Sciatic nerve (tissue), 2 donors: ENCODE measurements at regions not wholly inside any gene's neighbourhood (a gene's known extent, or its start where the extent isn't known, plus 50 kb on each side); places are given as distances from the start of the nearest gene placed in this dataset.

Experiments
- ATAC-seq: fragments of 200-7000 bp; cut with Tn5 transposase; one replicate; pipeline ENCODE4 v1.9.1; 2020; ENCODE audit warnings: mild to moderate bottlenecking, moderate library complexity
- DNase-seq: peaks from one replicate; pipeline ENCODE4 v3.0.0-alpha.2; 2020; ENCODE audit warnings: low spot score
- intact Hi-C: fragments of 100-400 bp; cut with DNase I; formaldehyde crosslinking; loops from one replicate; pipeline ENCODE4 v1.14.2; 2022
- donor health status: DM: no; HTN: no; CAD: no.
- donor health status: DM: no; HTN: no; CAD: no.

DNA sequence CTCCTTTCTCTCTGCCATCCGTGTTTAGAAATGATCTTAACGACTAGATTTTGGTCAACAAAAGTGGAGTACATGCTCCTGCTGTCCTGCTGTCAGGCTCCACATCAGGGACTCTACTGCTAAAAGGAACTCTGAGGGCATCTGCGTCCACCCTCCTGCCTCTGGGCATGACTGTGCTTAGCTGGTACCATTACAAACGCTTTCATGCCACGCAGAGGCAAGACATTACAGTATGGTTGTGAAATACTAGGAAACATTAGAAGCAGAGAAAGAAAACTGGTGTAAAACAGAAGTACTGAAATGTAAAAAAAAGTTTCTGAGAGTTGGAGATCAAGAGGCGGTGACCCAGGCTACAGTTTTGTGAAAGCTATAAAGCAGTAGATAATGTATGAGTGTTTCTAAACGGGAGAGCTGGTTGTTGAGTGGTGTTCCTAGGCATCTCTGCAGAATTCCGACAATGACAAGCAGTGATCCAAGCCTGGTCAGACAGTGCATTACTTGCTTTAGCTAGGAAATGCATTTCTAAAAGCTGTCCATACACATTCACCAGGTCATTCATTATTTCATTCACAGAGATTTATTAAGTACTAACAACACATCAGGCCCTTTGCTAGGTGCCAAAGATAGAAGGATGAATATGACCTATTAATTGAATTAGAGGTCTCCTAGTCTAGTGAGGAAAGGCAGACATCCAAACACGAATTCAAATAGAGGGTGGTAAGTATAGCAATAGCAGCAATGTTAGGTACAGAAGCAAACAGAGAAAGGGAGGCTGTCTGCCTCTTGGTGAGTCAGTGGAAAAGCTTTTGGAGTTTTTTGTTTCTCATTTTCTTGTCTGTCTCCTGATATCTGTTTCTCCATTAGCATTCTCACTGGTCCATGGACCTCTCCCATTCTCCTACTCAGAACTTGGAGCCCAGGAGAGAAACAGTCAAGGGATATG is 401.9 kb downstream of the LMO4 start:
- intact Hi-C loops, result no loop called here
- ATAC-seq, result no peak
- no peak for DNase-seq

DNA sequence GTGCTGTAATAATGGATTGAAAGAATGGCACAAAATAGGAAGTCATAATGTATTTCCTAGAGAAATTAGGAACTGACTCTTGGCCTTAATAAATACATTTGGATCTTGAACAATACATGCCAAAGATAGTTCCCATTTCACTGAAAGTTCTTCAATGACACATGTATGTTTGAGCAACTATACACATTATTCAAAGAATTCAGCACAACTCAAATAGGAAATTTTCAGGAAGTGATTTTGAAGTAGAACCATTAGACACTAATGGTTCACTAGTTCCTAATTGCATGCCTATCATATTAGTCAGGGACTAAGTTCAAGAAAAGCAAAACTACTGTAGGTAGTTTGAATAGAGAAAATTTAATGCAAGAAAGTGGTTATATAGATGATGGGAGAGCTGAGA is 404.7 kb downstream of the LMO4 start:
- no peak for ATAC-seq
- intact Hi-C loops, result no loop called here
- no peak for DNase-seq

DNA sequence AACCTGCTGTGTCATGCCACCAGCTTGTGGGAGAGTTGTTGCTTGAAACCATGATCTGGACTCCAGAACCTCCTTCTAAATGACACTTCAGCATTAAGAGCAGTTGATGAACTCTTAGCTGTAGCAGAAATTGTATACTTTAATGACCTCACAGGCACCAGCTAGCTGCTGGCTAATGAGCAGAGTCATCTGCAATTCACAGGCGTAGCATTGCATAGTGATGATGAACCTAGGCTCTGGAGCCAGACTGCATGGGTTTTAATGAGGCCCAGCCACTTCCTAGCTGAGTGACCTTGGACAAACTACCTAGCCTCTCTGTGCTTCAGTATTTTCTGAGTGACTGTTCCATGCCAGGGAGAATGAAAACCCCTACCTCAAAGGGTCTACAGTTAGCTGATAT is 407.1 kb downstream of the LMO4 start:
- DNase-seq, result no peak
- intact Hi-C loops, result no loop called here

DNA sequence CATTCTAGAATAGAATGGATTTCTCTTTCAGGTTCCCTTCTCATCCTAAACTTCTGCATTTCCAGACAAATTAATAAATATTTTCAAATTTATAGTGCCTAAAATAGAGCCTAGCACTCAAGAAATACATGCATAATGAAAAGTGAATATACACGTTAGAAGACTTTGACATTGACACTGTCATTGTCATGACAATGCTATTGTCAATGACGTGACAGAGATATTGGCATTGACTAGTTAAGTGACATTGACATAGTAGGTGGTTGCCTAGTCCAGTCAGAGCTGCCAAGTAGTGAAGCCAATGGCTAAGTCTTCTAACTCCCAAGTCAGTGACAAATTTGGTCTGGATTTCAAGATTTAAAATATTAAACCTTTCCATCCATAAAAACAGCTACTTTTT is 410.5 kb downstream of the LMO4 start:
- intact Hi-C loops, result no loop called here

More for the DNA sequence above, 407.1 kb downstream of the LMO4 start:
- ATAC-seq, result no peak

DNA sequence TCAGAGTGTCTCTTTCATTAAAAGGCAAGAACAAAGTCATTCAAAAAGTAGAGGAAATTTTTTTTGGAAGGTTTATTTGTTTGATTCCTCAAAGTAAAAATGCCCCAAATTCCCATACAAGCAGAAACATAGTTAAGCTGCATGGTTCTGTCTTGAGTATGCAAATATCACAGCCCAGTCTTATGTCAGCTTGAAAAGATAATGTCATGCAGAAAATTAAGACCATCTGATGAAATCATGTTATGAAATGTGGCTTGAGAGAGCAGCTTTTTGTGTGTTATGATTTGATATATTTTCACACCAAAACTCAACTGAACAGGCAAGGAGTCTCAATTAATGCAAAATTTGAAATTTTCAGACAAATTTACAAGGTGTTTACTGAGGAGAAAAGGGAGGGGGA is 411.0 kb downstream of the LMO4 start:
- DNase-seq, result no peak
- intact Hi-C loops, result no loop called here
- no peak for ATAC-seq

More for the DNA sequence above, 410.5 kb downstream of the LMO4 start:
- ATAC-seq (no peak), DNase-seq (no peak)

DNA sequence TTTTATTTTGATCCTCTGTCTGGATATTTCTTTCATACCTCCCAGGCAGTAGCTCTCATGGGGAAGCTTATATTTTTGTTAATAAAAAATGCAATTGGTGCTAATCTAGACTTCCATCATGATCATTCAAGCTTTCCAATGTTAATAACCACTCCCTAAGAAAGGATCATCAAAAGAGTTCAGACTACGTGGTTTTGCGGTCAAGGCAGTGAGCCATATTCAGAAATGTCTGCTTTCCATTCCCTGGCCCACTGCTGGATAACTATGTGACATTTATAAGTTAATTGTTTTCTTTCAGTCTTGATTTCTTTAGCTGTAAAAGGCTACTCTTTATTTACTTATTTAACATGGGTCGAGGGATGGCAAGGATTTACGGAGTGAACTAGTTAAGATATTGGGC is 414.6 kb downstream of the LMO4 start:
- ATAC-seq (peak; percentile 36), DNase-seq (no peak)
- intact Hi-C loops, result no loop called here

DNA sequence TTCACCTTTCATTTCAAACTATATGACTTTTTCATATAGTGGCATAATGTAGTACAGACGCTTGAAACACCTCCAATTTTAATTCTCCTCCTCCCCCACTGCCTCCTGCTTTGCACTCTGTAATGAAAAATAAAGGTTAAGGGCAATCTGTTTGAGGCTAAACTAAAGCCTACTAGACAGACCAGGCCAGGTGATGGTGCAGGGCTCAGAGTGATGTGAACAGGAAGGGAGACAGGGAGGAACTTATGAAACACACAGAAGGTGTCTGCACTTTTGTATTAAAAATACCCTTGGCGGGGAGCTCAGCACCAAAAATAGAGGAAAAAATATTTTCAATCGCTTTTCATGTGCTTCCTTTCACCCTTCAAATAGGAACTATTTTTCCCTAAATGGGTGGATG is 415.4 kb downstream of the LMO4 start:
- intact Hi-C loops, result no loop called here
- DNase-seq (no peak), ATAC-seq (no peak)

DNA sequence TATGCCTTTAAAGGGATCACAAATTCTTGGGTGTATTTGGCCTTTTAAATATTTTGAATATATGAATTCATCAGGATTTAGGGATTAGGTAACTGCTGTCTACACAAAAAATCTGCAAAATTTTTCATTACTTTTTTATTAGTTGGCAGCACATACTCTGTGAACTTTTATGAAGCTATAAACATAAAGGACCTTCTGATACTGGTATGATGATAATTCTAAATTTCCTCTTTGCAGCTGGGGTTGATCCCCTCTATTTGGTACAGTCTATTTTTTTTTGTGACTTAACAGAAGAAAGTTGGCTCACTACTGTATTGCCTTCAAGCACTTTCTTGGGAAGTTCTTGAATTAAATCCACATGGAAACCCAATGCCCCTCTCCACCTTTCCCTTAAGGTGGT is 416.1 kb downstream of the LMO4 start:
- ATAC-seq (no peak), DNase-seq (no peak)
- intact Hi-C loops, result no loop called here

DNA sequence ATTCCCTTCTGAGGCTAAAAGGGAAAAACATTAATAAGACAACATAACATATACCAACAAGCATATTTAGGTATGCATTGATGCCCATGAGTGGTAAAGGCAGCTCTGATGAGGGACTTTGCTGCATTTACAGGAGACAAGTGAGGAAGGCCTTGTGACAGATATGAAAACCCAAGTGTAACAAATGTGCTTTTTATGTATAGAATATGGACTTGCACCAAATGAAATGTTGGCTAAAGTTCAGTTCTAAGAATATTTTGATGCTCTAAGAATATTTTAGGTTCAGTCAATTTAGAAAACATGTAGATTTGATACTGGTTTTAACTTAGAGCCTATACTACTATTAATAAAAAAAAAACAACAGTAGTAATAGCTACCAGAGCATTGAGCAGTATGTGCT is 424.7 kb downstream of the LMO4 start:
- no peak for DNase-seq
- intact Hi-C loops, result no loop called here
- ATAC-seq, result no peak

DNA sequence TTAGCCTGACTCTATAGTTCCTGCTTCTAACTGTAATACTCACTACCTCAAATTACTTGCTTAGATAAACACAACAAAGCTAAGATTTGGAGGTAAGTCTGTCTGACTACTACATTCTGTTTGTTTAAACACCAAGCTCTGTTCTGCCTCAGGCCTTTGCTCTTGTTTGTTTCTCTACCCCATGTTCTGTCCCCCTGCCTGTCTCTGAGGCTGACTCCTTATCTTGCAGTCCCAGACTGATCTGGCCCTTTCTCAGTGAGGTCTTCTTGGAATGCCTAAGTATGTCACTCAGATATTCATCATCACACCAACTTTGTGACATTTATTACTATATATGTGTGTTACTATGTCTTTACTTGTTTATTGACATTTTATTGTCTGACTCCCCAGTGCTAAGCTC is 425.5 kb downstream of the LMO4 start:
- no peak for DNase-seq

DNA sequence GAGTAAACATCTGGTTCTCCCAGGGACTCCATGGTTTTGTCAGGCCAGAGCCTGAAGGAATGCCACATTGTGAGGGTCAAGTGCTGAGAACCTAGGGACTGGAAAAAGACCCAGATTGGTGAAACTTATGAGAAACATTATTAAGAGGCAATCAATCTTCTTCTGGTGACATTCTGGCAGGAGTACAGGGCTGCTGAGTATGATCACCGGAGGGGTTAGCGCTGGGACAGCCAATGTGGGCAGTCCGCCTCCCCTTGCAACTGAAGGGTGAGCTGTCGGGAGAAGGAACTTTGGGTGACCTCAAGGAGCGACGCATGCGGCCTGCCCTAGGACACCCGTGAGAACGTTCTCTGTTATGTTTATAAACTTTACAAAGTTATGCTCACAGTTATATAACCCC is 429.0 kb downstream of the LMO4 start:
- intact Hi-C loops, result no loop called here
- no peak for DNase-seq
- peak; percentile 17 for ATAC-seq

More for the DNA sequence above, 425.5 kb downstream of the LMO4 start:
- ATAC-seq, result no peak
- intact Hi-C loops, result no loop called here

DNA sequence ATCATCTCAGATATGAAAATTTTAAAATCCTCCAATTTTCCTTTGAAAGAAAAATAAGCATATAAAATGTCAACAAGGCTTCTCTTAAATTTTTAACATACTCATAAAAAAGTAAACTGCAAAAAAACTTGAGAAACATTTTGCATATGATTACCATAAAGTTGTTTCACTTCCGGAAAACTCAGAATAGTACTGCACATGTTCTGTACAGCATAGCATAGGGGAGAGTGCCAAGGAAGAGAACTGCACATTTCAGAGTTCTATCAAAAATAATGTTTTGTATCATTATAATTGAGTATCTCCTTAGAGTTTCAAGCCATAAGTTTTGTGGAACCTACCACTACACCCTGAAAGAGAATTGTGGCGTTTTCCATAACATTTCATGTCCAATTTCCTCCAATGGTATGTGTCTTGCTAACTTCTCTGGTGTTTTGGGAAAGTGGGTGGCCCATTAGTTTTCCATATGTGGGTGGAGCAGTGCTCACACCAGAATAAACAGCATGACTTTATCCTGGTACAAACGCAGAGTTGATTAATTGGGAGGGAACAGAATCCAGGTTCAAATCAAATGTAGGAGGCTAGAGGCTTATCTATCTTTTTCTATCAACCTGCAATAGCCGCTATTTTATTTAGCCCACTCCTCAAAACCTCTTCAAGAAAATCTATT is 430.9 kb downstream of the LMO4 start:
- DNase-seq (no peak), ATAC-seq (no peak)
- intact Hi-C loops, result no loop called here

DNA sequence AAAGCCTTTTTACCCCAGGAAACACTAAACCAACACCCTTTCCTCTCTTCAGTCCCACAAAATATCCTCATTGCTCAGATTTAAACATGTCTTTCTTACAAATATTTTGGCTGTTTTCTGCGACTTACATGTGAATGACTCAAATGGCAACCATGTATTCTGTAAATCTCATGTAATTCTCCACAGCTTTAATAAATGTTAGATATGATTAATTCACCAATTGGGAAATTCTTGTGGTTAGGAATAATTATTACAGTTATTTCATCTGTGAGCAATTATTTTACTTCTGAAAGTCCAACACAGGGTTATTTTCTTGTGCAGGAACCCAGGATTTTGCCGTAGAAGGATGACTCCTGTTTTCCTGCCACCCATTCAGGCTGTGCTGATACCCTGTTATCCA is 431.5 kb downstream of the LMO4 start:
- intact Hi-C loops, result no loop called here
- ATAC-seq (no peak), DNase-seq (no peak)

DNA sequence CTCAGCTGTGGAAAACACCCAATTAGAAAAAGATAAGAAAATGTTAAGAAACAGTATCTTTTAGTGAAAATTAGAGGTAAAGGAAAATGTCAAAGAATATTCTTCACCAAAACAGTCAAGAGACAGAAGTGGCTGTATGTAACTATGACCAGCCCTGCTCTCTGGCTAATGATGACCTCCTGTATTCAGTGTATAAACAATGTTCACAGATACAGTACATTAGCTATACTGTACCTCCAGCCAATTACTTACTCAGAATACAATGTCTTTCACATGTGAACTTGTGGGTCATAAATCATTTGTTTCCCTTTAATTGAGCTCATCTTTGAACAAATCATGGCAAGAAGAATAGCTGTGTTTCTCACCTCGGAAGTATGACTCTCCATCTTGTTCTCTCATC is 432.0 kb downstream of the LMO4 start:
- no peak for DNase-seq
- intact Hi-C loops, result no loop called here
- no peak for ATAC-seq

DNA sequence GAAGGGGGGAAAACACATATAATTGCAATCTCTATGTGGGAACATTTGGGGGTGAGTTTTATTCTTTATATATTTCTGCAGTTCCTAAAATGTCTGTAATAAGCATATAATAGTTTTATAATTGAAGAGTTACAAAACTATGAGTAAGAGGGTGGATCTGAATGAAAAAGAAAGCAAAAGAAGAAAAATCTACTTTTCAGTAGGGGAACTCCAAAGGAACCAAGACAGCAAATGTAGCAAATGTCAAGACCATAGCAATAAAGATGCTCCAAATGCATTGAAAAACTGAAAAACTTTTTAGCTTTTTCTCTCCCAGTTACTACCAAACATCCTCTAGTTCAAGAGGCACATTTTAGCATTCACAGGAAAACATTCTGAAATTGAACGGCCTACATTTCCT is 434.8 kb downstream of the LMO4 start:
- ATAC-seq (no peak), DNase-seq (no peak)
- intact Hi-C loops, result no loop called here

DNA sequence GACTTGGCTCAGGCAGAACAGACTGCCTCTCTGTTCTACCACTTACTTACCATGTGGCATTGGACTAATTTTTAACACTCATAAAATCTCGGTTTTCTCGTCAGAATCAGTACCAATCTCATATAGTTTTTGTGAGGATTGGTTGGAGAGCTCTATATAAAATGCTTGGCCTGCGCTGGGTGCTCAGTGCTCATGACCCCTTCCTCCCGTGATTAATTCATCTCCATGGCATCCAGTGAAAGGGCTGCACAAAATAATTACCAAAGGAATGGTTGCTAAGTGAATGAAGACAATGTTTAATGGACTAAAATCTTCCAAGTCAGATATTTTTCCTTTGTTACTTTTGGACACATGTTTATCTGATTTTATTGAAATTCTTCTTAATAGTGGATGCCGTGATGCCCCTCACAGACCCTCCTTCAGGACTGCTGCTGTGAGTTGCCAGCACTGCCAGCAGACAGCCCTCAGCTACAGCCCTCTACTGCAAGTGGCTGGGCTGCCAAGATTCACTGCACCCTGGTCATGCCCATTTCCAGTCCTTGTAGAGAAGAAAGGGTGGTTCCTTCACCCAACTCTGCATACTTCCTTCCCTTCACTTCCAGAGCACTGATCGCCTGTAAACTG is 436.5 kb downstream of the LMO4 start:
- DNase-seq, result no peak
- intact Hi-C loops, result no loop called here
- ATAC-seq, result no peak

DNA sequence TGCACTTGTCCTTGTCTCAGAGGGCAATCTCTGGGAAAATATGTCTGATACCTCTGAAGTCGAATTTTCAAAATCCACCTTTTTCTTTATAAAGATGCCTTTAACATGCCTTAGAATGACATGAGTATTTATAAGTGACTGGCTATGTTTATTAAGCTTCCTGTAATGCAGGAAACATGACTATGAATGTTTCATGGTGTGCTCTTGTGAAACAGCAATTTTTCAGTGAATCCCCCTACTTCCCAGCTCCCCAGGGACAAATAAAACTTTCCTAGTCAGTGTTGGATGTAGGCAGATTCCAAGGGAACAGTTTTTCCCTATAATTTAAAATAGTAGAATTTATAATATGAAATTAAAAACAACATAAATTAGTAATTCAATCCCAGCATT is 437.0 kb downstream of the LMO4 start:
- intact Hi-C loops, result no loop called here

DNA sequence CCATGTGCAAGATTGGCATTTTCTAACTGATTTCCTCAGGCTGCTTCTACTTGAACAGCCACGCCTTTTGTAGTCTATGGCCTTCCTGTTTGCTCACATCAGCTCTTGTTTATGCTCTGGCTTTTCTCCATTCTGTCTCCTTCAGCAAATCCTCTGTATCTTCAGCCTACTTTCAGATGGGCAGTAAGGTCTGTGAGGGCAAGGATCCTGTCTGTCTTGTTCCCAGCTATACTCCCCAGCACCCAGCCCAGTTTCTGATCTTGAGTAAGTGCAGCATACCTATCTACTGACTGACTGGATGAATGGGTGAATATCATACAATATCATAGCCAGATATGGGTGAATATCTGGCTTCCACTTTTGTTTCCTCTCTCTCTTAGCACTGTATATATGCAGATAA is 438.1 kb downstream of the LMO4 start:
- intact Hi-C loops, result no loop called here
- DNase-seq (no peak), ATAC-seq (no peak)

More for the DNA sequence above, 437.0 kb downstream of the LMO4 start:
- DNase-seq, result no peak
- no peak for ATAC-seq

DNA sequence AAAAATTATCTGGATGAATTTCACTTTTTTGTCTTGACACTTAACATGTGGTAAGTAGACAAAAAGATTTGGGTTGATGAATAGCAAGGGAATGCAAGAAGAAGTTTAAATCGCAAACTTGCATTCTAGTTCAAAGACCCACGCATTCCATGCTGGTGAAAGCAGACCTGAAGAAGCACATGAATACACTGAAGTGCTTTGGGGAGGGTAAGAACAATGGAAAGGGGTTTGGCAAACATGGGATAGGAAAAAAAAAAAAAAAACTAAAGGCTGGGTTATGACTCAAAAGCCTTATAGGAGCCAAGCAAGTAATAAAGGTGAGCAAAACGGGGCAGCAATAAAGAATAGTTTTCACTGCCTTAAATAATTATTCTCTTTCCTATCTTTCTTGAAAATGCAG is 450.2 kb downstream of the LMO4 start:
- intact Hi-C loops, result no loop called here
- ATAC-seq (no peak), DNase-seq (no peak)

DNA sequence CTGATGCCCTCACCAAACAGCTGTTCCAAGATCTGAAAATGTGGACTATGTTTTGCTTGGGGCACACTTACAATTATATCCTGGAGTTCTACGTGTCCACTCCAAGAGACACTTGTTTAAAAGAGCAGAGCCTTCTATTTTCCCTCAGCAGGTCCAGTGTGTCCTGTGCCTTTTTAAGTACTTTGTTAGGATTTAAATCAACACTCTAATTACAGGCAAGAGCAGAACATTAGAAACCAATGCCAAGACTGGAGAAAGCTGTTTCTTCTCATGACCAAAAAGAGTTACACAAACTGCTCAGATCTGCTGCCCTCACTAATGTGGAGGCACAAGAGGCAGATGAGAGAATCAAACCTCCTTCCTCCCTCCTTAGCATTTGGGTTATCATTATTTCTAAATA is 452.9 kb downstream of the LMO4 start:
- DNase-seq (no peak), ATAC-seq (no peak)
- intact Hi-C loops, result no loop called here
